MCF 10A (cell line): ENCODE measurements at regions not wholly inside any gene's neighbourhood (a gene's known extent, or its start where the extent isn't known, plus 50 kb on each side); places are given as distances from the start of the nearest gene placed in this dataset.

Source experiments
- BruUV-seq: library from RNA; stranded (reverse); fragments of 400-500 nt; replicated peaks from 2 replicates; lab custom pipeline; 2021; lab: Mats Ljungman, UMichigan
- CTCF ChIA-PET: fragments of 300-600 bp; sonication (Branson Sonifier 250); formaldehyde crosslinking; extraction: SDS; loops from one replicate; lab custom pipeline; 2021; ENCODE audit warnings: antibody characterized with exemption, inconsistent platforms; lab: Yijun Ruan, JAX
- POLR2A ChIA-PET: fragments of 300-600, 350-650 bp; sonication (Branson Sonifier 250); formaldehyde crosslinking; extraction: SDS; loops from one replicate; lab custom pipeline; 2020; ENCODE audit warnings: antibody characterized with exemption, inconsistent platforms; lab: Yijun Ruan, JAX
- DNase-seq: peaks from one replicate; pipeline ENCODE4 v3.0.0-alpha.2; 2018; ENCODE audit not compliant: unreplicated experiment
- H3K27ac Mint-ChIP-seq: one replicate; pipeline ENCODE4 v1.8.0; 2022; ENCODE audit warnings: mild to moderate bottlenecking, low read depth, mixed read lengths; ENCODE audit not compliant: unreplicated experiment
- H3K27me3 Mint-ChIP-seq: one replicate; pipeline ENCODE4 v1.8.0; 2022; ENCODE audit warnings: mixed read lengths; ENCODE audit not compliant: insufficient read depth, unreplicated experiment
- H3K36me3 Mint-ChIP-seq: one replicate; pipeline ENCODE4 v1.8.0; 2022; ENCODE audit warnings: mild to moderate bottlenecking, moderate library complexity, mixed read lengths; ENCODE audit not compliant: insufficient read depth, unreplicated experiment
- H3K4me1 Mint-ChIP-seq: one replicate; pipeline ENCODE4 v1.8.0; 2022; ENCODE audit warnings: mixed read lengths; ENCODE audit not compliant: insufficient read depth, unreplicated experiment
- H3K4me3 Mint-ChIP-seq: one replicate; pipeline ENCODE4 v1.8.0; 2022; ENCODE audit warnings: mild to moderate bottlenecking, moderate library complexity, mixed read lengths; ENCODE audit not compliant: unreplicated experiment
- H3K9me3 Mint-ChIP-seq: one replicate; pipeline ENCODE4 v1.8.0; 2022; ENCODE audit warnings: mixed read lengths; ENCODE audit not compliant: unreplicated experiment
- intact Hi-C: fragments of 100-400 bp; cut with micrococcal nuclease; formaldehyde crosslinking; loops from 2 replicates; pipeline ENCODE4 v1.14.1; 2022
- TF ChIP-seq, protein P1 (sequence below): fragments of 200-600 bp; IDR thresholded peaks from one replicate; pipeline ENCODE4 v1.8.0; 2022; ENCODE audit warnings: antibody characterized with exemption, mild to moderate bottlenecking; ENCODE audit not compliant: unreplicated experiment

DNA sequence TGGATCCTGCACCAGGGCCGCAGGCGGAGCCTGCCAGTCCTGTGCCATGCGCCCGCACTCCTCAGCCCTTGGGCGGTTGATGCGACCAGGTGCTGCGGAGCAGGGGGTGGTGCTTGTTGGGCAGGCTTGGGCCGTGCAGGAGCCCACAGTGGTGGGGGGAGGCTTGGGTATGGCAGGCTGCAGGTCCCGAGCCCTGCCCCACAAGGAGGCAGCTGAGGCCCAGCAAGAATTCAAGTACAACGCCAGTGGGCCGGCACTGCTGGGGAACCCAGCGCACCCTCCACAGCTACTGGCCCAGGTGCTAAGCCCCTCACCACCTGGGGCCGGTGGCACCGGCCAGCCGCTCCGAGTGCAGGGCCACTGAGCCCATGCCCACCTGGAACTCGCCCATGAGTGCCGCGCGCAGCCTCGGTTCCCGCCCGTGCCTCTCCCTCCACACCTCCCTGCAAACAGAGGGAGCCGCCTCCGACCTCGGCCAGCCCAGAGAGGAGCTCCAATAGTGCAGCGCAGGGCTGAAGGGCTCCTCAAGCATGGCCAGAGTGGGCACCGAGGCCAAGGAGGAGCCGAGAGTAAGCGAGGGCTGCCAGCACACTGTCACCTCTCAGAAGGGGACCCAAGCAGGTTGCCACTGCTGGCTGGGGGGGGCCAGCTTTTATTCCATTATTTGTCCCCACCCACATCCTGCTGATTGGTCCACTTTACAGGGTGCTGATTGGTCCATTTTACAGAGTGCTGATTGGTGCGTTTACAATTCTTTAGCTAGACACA, 339.0 kb upstream of the KLF3 start:
- Mint-ChIP-seq H3K9me3 (no peaks in the 10 kb centered on the region), H3K4me1 (peaks cover 25% of the 10 kb centered on the region), H3K27ac (no peak overlapping the region), H3K27me3 (no peaks in the 10 kb centered on the region), H3K36me3 (no peaks in the 10 kb centered on the region), H3K4me3 (no peak overlapping the region)
- DNase-seq: no peak
- ChIA-PET POLR2A (interaction anchor here (1.2 to 12.4 kb wide), 3 partner anchors 9 to 344 kb away, joined by 3 to 192 read pairs (median 10); no protein-coding TSS in a partner anchor), CTCF (interaction anchor here (1.1 to 7.1 kb wide), 3 partner anchors 146 to 434 kb away, joined by 3 to 64 read pairs (median 23); no protein-coding TSS in a partner anchor)
- BruUV-seq: no TSS peak
- TF ChIP-seq, protein P1, sequence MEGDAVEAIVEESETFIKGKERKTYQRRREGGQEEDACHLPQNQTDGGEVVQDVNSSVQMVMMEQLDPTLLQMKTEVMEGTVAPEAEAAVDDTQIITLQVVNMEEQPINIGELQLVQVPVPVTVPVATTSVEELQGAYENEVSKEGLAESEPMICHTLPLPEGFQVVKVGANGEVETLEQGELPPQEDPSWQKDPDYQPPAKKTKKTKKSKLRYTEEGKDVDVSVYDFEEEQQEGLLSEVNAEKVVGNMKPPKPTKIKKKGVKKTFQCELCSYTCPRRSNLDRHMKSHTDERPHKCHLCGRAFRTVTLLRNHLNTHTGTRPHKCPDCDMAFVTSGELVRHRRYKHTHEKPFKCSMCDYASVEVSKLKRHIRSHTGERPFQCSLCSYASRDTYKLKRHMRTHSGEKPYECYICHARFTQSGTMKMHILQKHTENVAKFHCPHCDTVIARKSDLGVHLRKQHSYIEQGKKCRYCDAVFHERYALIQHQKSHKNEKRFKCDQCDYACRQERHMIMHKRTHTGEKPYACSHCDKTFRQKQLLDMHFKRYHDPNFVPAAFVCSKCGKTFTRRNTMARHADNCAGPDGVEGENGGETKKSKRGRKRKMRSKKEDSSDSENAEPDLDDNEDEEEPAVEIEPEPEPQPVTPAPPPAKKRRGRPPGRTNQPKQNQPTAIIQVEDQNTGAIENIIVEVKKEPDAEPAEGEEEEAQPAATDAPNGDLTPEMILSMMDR: no peak
- intact Hi-C loops: loop anchor here (10.0 kb wide), 2 partner anchors 240 to 280 kb away; no protein-coding TSS in a partner anchor

GRCh38 chr4:38325629-38325913, 338.4 kb upstream of the KLF3 start:
- intact Hi-C loops: loop anchor here (10.0 kb wide), 2 partner anchors 239 to 279 kb away; no protein-coding TSS in a partner anchor
- TF ChIP-seq, protein P1: no peak
- CTCF ChIA-PET: interaction anchor here (1.1 to 3.7 kb wide), 2 partner anchors 350 to 434 kb away, joined by 3 to 23 read pairs; no protein-coding TSS in a partner anchor
- H3K27me3 Mint-ChIP-seq: no peaks in the 10 kb centered on the region
- H3K4me3 Mint-ChIP-seq: no peak overlapping the region
- DNase-seq: no peak
- H3K36me3 Mint-ChIP-seq: no peaks in the 10 kb centered on the region
- no peak overlapping the region for H3K27ac Mint-ChIP-seq
- no TSS peak for BruUV-seq
- no peaks in the 10 kb centered on the region for H3K9me3 Mint-ChIP-seq
- POLR2A ChIA-PET: interaction anchor here (1.0 to 1.2 kb wide), 2 partner anchors 60 to 61 kb away, joined by 3 to 4 read pairs; no protein-coding TSS in a partner anchor
- peaks cover 25% of the 10 kb centered on the region for H3K4me1 Mint-ChIP-seq

- Mint-ChIP-seq H3K27ac (no peak overlapping the region), H3K27me3 (no peaks in the 10 kb centered on the region), H3K36me3 (no peaks in the 10 kb centered on the region), H3K9me3 (no peaks in the 10 kb centered on the region), H3K4me3 (no peak overlapping the region), H3K4me1 (peaks cover 25% of the 10 kb centered on the region)
- TF ChIP-seq, protein P1: no peak
- ChIA-PET POLR2A (interaction anchor here (0.7 to 1.2 kb wide), 4 partner anchors 59 to 574 kb away, joined by 3 to 4 read pairs (median 3); no protein-coding TSS in a partner anchor), CTCF (interaction anchor here (1.1 to 1.4 kb wide), 2 partner anchors 146 to 433 kb away, joined by 3 to 5 read pairs; no protein-coding TSS in a partner anchor)
- intact Hi-C loops: loop anchor here (10.0 kb wide), 2 partner anchors 238 to 278 kb away; no protein-coding TSS in a partner anchor
- no peak for DNase-seq
- no TSS peak for BruUV-seq
These were observed 337.5 kb upstream of the KLF3 start for GRCh38 chr4:38326499-38326898.

DNA sequence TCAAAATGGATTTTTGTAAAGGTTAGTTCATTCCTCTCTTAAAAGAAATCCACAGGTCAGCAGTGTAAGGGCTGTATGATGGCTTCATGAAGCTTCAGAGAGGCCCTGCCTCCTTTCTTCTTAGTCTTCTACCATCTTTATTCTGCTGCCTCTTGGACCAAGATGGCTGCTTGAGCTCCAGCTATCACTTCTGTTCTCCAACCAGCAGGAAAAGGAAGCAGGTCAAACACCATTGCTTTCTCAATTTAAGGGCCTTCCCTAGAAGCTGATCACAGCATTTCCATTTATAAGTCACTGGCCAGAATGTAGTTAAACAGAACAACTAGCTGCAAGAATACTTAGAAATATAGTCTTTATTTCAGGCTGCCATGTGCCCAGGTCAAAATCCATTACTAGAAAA, 336.8 kb upstream of the KLF3 start:
- no peak overlapping the region for H3K4me3 Mint-ChIP-seq
- intact Hi-C loops: loop anchor here (10.0 kb wide), 2 partner anchors 238 to 278 kb away; no protein-coding TSS in a partner anchor
- TF ChIP-seq, protein P1: no peak
- peaks cover 20% of the 10 kb centered on the region for H3K4me1 Mint-ChIP-seq
- ChIA-PET CTCF (interaction anchor here (1.4 kb wide), 1 partner anchor 147 kb away, joined by 5 read pairs; no protein-coding TSS in a partner anchor), POLR2A (interaction anchor here (1.0 to 1.8 kb wide), 3 partner anchors 39 to 61 kb away, joined by 3 to 5 read pairs (median 4); no protein-coding TSS in a partner anchor)
- H3K36me3 Mint-ChIP-seq: no peaks in the 10 kb centered on the region
- no peaks in the 10 kb centered on the region for H3K27me3 Mint-ChIP-seq
- H3K27ac Mint-ChIP-seq: no peak overlapping the region
- DNase-seq: no peak
- no TSS peak for BruUV-seq
- no peaks in the 10 kb centered on the region for H3K9me3 Mint-ChIP-seq
